BJ (cell line): ENCODE measurements at regions not wholly inside any gene's neighbourhood (a gene's known extent, or its start where the extent isn't known, plus 50 kb on each side); places are given as distances from the start of the nearest gene placed in this dataset.

ENCODE experiments used
- CTCF ChIA-PET: fragments of 350-600 bp; formaldehyde crosslinking; extraction: SDS; loops from one replicate; lab custom pipeline; 2021; ENCODE audit warnings: antibody characterized with exemption, inconsistent platforms; lab: Yijun Ruan, JAX
- POLR2A ChIA-PET: fragments of 300-600 bp; sonication (Branson Sonifier 250); formaldehyde crosslinking; extraction: SDS; loops from one replicate; lab custom pipeline; 2021; ENCODE audit warnings: antibody characterized with exemption; lab: Charles Lee
- DNase-seq: peaks from one replicate; pipeline ENCODE4 v3.0.0-alpha.2; 2011; ENCODE audit warnings: low read depth
- H3K27me3 ChIP-seq: 2 replicates; pipeline ENCODE4 v1.6.0; 2011; ENCODE audit warnings: low read length; ENCODE audit not compliant: control insufficient read depth, insufficient read depth
- H3K36me3 ChIP-seq: 2 replicates; pipeline ENCODE4 v1.5.1; 2011; ENCODE audit warnings: low read length; ENCODE audit not compliant: control insufficient read depth, insufficient read depth
- H3K4me3 ChIP-seq: 2 replicates; pipeline ENCODE4 v1.5.1; 2011; ENCODE audit warnings: low read depth, mild to moderate bottlenecking, control low read depth, low read length
- TF ChIP-seq, protein P1 (sequence below): IDR thresholded peaks from 2 replicates; pipeline ENCODE4 v1.5.1; 2011; ENCODE audit warnings: low read depth, mild to moderate bottlenecking, control low read depth, inconsistent platforms, low read length, moderate library complexity; ENCODE audit not compliant: insufficient read depth

DNA sequence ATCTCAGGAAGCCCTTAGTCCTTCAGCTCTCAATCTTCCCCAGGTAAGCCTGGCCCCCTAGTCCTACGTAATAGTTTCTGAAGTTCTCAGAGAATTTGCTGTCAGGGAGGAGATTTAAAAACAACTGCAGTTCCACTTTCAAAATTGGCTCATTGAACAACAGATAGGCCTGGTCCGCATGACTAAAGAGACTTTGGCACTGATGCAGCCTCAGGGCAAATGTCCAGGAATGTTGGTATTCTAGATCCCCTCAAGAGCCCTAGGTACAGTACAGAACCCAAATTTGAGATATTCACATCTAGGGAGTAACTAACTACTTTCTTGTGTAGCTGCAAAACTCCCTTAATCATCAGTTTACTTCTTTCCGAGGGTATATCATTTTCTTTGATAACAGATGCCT lies 162.8 kb downstream of the GABRG2 start:
- CTCF ChIA-PET = no interaction called here
- DNase-seq = no peak
- Histone ChIP-seq H3K27me3 (no peaks in the 10 kb centered on the region), H3K36me3 (no peaks in the 10 kb centered on the region), H3K4me3 (no peak overlapping the region)
- TF ChIP-seq, protein P1, sequence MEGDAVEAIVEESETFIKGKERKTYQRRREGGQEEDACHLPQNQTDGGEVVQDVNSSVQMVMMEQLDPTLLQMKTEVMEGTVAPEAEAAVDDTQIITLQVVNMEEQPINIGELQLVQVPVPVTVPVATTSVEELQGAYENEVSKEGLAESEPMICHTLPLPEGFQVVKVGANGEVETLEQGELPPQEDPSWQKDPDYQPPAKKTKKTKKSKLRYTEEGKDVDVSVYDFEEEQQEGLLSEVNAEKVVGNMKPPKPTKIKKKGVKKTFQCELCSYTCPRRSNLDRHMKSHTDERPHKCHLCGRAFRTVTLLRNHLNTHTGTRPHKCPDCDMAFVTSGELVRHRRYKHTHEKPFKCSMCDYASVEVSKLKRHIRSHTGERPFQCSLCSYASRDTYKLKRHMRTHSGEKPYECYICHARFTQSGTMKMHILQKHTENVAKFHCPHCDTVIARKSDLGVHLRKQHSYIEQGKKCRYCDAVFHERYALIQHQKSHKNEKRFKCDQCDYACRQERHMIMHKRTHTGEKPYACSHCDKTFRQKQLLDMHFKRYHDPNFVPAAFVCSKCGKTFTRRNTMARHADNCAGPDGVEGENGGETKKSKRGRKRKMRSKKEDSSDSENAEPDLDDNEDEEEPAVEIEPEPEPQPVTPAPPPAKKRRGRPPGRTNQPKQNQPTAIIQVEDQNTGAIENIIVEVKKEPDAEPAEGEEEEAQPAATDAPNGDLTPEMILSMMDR = no peak
- POLR2A ChIA-PET = no interaction called here

DNA sequence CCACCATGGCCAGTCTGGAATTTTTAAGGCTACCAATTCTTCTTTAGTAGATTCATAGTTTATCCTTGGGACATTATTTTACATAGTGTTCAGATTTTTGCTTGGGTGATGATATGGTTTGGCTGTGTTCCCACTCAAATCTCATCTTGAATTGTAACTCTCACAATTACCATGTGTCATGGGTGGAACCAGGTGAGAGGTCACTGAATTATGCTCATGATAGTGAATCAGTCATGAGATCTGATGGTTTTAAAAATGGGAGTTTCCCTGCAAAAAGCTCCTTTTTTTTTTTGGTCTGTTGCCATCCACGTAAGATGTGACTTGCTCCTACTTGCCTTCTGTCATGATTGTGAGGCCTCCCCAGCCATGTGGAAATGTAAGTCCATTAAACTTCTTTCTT lies 163.9 kb downstream of the GABRG2 start:
- H3K36me3 ChIP-seq = no peaks in the 10 kb centered on the region
- ChIA-PET CTCF (no interaction called here), POLR2A (no interaction called here)
- TF ChIP-seq, protein P1 = no peak
- H3K4me3 ChIP-seq = no peak overlapping the region
- H3K27me3 ChIP-seq = no peaks in the 10 kb centered on the region
- no peak for DNase-seq

DNA sequence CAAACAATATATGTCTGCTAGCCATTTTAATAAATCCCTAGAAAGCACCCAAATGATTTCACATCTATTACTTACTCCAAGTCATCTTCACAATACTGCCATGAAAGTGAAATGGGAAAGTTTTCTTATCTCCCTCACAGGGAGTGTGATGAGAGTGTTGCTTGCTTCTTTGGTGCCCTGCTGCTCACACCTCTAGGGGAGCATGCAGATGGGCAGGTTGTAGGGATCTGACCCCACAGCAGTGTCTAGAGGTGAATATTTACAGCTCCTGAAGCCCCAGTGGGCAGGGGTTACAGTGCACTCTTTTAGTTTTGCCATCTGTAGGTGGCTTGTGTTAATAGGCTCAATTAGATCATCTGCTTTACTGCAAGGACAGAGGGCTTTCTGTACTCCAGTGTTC lies 173.2 kb downstream of the GABRG2 start:
- Histone ChIP-seq H3K4me3 (no peak overlapping the region), H3K27me3 (no peaks in the 10 kb centered on the region), H3K36me3 (no peaks in the 10 kb centered on the region)
- ChIA-PET CTCF (no interaction called here), POLR2A (no interaction called here)
- DNase-seq = no peak
- TF ChIP-seq, protein P1 = no peak

DNA sequence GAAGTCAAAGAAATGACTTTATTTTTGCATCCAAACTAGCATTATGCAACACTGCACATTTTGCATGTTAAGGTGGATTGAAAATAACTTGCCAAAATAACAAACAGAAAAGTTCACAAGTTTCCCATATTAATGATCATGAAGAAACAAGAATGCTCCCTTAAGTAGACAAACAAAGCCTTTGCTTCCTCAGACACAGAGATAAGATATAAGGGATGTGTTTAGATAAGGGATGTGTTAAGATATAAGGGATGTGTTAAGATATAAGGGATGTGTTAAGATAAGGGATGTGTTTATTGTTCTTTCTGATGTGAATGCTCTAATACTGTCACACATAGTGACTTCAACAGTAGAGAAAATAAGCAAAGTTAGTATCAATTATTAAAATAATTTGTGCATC lies 174.8 kb downstream of the GABRG2 start:
- CTCF ChIA-PET = no interaction called here
- POLR2A ChIA-PET = no interaction called here
- Histone ChIP-seq H3K4me3 (no peak overlapping the region), H3K27me3 (no peaks in the 10 kb centered on the region), H3K36me3 (no peaks in the 10 kb centered on the region)
- no peak for DNase-seq
- TF ChIP-seq, protein P1 = no peak

DNA sequence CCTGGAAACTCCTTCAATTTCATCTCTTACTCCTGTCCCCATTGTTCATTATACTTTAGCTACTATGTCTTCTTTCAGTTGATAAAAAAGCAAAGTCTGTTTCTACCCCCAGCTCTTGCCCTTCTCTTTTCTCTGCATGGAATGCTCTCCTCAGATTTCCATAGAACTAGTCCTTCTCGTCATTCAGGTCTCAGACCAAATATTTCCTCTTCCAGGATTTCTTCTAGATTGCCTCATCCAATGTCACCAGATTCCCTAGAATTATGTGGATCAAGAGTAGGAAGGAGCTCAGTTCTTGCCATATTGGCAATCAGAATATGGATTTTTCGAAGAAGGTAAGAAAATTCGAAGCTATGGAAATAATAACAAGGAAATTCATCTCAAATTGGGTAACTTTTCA lies 176.1 kb downstream of the GABRG2 start:
- ChIA-PET POLR2A (no interaction called here), CTCF (no interaction called here)
- no peak for DNase-seq
- Histone ChIP-seq H3K27me3 (no peaks in the 10 kb centered on the region), H3K36me3 (no peaks in the 10 kb centered on the region), H3K4me3 (no peak overlapping the region)
- TF ChIP-seq, protein P1 = no peak
